GM21619 (cell line): ENCODE measurements at regions not wholly inside any gene's neighbourhood (a gene's known extent, or its start where the extent isn't known, plus 50 kb on each side); places are given as distances from the start of the nearest gene placed in this dataset.

Experiments used
- ATAC-seq: cut with Tn5 transposase; IDR thresholded peaks from one replicate; pipeline ENCODE4 v1.9.1; 2021; ENCODE audit not compliant: unreplicated experiment

DNA sequence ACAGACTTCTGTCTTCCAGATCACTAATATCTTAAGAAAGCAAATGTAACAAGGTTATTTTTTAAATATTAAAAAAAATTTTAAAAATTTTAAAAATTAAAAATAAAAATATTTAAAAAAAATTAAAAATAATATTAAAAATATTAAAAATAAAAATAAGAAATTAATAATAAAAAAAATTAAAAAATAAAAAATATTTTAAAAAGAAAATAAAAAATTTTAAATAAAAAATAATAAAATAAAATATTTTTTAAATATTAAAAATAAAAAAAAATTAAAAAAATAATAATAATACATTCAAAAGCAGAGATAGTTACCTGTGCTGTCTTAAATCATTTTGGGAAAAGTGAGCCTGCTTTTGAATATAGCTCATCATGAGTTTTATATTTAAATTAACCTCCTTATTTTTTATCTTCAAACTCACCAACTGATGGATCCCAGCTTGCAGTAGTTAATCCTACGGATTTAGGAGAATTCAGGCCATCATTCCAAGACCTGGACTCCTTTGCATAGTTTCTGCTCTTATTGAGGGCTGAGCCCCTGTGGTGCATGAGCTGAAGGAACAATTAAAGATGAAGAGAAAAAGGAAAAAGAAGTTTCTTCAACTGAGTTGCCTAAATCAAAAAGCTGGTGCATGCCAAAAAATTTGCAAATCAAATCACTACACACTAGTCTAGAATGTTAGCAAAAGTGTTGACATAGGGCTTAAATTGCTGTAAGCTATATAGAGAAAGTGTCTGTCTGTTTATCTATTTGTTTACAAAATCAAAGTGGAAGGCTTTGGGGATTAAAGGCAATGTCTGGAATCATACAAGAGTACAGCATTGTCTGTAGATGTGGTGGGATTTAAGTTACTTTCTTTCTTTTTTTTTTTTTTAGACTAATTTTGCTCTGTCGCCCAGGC lies 50.5 kb upstream of the ZNF438 start:
- no peak for ATAC-seq

GRCh38 chr10:31083765-31084184 lies 52.1 kb upstream of the ZNF438 start:
- ATAC-seq = no peak

- no peak for ATAC-seq
Observed at GRCh38 chr10:31087011-31087410, 55.3 kb upstream of the ZNF438 start.

DNA sequence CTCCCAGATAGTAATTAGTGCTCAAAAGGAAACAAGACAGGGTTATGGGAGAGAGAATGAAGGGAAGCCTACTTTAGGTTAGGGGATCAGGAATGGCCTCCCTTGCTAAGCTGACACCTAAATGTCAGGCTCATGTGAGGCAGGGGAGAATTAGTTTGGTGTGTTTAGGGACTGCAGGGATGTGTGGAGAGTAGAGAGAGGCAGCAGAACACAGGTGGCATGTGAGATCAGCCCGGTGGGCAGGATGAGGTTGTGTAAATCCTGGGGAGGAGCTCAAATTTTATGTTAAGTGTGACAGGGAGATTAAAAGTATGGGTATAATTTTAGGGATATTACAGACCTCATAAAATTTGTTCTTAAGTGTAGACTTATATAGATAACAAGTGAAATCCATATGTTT lies 56.2 kb upstream of the ZNF438 start:
- ATAC-seq = no peak

GRCh38 chr10:31090894-31091607 lies 59.4 kb upstream of the ZNF438 start:
- peak; percentile 92 for ATAC-seq

GRCh38 chr10:31095677-31096560 lies 64.3 kb upstream of the ZNF438 start:
- ATAC-seq = no peak

GRCh38 chr10:31098046-31098445 lies 66.4 kb upstream of the ZNF438 start:
- no peak for ATAC-seq

- no peak for ATAC-seq
Observed at GRCh38 chr10:31099094-31099493, 67.4 kb upstream of the ZNF438 start.

GRCh38 chr10:31099664-31100063 lies 68.0 kb upstream of the ZNF438 start:
- ATAC-seq = no peak

GRCh38 chr10:31100115-31100601 lies 68.5 kb upstream of the ZNF438 start:
- ATAC-seq = no peak

- no peak for ATAC-seq
Observed at GRCh38 chr10:31100662-31101061, 69.0 kb upstream of the ZNF438 start.

GRCh38 chr10:31101123-31101522 lies 69.5 kb upstream of the ZNF438 start:
- peak; percentile 74 for ATAC-seq

- no peak for ATAC-seq
Observed at GRCh38 chr10:31102421-31102820, 70.8 kb upstream of the ZNF438 start.

DNA sequence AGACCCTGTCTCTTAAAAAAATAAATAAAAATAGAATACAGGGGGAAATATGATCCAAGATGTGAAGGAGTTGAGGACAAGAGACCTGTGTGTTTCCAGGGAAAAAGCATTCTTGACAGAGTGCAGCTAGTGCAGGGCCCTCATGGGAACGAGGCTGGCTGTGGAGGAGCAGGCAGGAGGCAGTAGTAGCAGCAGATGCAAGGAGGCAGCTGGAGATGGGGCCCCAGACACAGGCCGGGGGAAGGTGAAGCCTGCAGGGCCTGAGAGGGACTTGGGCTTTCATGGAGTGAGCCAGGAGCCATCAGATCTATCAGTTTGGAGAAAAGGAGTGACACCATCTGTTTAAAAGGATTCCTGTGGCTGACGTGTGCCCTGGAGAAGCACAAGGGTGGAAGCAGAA lies 71.4 kb upstream of the ZNF438 start:
- ATAC-seq = no peak

- ATAC-seq = no peak
Observed at GRCh38 chr10:31112961-31113360, 81.3 kb upstream of the ZNF438 start.

DNA sequence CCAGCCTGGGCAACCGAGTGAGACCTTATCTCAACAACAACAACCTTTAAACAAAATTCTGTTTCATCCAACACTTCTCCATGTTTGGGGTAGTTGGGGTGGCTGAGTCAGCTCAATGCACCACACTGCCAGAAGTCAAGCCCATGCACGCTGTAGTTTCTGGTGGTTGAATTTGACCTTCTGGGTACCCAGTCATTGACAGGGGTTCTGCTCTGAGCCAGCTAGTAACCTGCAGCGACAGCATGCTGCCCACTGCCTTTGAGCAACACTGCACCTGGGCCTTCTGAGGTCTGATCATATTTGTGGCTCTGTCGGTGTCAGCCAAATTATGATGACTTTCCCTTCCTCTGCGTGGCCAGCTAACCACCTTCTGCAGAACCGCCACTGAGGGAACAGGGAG lies 84.6 kb upstream of the ZNF438 start:
- ATAC-seq = no peak

DNA sequence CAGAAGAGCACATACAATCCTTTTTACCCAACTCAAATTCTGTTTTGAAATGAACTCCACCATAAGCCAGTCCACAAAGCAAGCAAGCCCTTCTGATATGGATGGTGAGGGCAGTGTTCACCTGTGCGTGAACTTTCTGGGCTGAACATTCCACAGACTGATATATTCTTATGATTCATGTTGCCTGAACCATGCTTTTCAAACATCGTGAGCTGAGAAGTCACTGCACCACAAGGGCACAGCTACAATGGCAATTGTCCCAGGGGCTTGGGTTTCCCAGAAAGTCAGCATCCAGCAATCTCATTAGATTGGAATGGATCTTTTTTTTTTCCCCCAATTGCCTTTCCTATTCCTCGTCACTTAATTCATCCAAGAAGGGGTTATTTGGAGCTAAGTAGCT lies 86.9 kb upstream of the ZNF438 start:
- no peak for ATAC-seq

DNA sequence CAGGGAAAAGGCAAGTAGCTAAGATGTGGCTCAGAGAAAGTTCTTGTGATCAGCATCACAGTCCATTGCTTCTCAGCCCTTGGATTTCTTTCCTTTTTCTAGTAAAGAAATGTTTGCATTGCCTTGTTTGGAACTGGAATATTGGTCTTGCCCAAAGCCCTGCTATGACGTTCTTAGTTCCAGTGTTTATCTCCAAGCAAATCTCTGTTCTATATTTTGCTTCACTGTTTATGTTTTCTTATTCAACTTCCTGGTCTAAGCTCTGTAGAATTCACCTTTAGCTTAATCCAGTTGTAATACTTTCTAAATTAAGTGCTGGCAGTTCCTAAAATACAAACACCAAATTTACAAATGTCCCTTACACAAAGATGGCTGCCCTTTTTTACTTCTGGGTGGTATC lies 88.7 kb upstream of the ZNF438 start:
- no peak for ATAC-seq

DNA sequence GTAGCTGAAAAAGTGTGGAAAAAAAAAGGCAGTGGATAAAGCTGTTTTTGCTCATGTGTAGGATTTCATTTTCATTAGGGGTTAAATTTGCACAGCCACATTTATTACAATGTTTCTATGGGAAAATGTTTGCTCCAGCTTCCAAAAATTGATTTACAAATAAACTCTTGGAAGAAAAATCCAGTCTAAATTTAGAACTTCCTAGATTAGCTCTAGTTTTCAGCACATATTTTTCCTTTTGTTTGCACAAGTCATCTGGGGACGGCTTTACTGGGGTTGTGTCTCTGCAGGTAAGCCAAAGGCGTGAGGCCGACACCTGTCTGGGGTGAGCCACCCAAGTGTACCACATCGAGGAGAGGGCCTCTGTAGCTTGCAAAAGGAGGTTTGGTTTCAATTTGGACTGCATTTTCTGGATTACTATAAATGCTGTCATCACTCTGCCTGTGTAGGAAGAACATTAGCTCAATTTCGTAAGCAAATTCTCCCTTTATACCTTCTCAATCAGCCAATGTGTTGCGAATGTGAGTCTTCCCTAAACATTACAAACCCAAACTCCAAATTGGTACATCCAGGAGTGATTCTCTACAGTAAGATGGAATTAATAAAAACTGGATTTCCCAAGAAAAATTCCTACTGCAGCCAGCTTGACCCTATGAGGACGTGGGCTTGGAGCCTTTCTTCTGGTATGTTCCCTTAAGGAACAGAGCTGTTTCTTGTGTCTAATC lies 89.5 kb upstream of the ZNF438 start:
- ATAC-seq = no peak

GRCh38 chr10:31121757-31122577 lies 90.3 kb upstream of the ZNF438 start:
- no peak for ATAC-seq
